ENCODE measurements at regions not wholly inside any gene's neighbourhood (a gene's known extent, or its start where the extent isn't known, plus 50 kb on each side); places are given as distances from the start of the nearest gene placed in this dataset.

- TF ChIP-seq, protein P1, sequence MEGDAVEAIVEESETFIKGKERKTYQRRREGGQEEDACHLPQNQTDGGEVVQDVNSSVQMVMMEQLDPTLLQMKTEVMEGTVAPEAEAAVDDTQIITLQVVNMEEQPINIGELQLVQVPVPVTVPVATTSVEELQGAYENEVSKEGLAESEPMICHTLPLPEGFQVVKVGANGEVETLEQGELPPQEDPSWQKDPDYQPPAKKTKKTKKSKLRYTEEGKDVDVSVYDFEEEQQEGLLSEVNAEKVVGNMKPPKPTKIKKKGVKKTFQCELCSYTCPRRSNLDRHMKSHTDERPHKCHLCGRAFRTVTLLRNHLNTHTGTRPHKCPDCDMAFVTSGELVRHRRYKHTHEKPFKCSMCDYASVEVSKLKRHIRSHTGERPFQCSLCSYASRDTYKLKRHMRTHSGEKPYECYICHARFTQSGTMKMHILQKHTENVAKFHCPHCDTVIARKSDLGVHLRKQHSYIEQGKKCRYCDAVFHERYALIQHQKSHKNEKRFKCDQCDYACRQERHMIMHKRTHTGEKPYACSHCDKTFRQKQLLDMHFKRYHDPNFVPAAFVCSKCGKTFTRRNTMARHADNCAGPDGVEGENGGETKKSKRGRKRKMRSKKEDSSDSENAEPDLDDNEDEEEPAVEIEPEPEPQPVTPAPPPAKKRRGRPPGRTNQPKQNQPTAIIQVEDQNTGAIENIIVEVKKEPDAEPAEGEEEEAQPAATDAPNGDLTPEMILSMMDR (IDR thresholded peaks at IDR 0.05; ENCODE audit: extremely low read depth, missing control alignments) = no peak
- no peak for DNase-seq (ENCODE audit: low spot score)
Observed at GRCh38 chr21:35421221-35421620, 372.1 kb upstream of the RUNX1 start.

- TF ChIP-seq, protein P1 (IDR thresholded peaks at IDR 0.05; ENCODE audit: extremely low read depth, missing control alignments) = no peak
- no peak for DNase-seq (ENCODE audit: low spot score)
Observed at GRCh38 chr21:35420656-35421055, 371.6 kb upstream of the RUNX1 start.

DNA sequence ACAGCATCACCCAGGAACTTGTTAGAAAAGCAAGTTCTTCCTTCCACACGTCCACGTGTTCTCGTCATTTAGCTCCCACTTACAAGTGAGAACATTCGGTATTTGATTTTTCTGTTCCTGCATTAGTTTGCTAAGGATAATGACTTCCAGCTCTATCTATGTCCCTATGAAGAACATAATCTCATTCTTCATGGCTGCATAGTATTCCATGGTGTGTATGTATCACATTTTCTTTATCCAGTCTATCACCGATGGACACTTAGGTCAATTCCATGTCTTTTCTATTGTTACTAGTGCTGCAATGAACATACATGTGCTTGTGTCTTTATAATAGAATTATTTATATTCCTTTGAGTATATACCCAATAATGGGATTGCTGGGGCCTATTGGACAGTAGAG, 368.7 kb upstream of the RUNX1 start:
- TF ChIP-seq, protein P1 (IDR thresholded peaks at IDR 0.05; ENCODE audit: extremely low read depth, missing control alignments) = no peak
- DNase-seq (ENCODE audit: low spot score) = no peak

- no peak for DNase-seq (ENCODE audit: low spot score)
- TF ChIP-seq, protein P1 (IDR thresholded peaks at IDR 0.05; ENCODE audit: extremely low read depth, missing control alignments) = no peak
Observed at GRCh38 chr21:35416866-35417489, 367.9 kb upstream of the RUNX1 start.

GRCh38 chr21:35414507-35415139, 365.5 kb upstream of the RUNX1 start:
- no peak for DNase-seq (ENCODE audit: low spot score)

DNA sequence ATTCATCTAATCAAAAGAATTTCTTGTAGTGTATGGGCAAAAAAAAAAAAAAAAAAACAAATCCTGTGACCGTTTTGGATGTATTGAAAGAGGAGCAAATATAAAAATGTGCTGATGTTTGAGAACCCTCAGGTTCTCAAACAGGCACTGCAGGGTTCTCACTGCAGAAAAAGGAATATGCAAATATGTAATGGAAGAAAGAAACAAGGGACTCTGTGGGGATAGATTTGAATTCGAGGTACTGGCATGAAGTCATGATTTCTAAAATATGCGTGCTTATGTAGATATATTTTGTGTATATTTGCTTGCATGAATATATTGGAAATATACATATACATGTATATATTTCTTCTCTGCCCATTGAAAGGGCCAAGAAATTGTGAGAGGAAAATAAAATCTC, 365.0 kb upstream of the RUNX1 start:
- TF ChIP-seq, protein P1 (IDR thresholded peaks at IDR 0.05; ENCODE audit: extremely low read depth, missing control alignments) = no peak
- no peak for DNase-seq (ENCODE audit: low spot score)

More at GRCh38 chr21:35414507-35415139, 365.5 kb upstream of the RUNX1 start:
- TF ChIP-seq, protein P1 (IDR thresholded peaks at IDR 0.05; ENCODE audit: extremely low read depth, missing control alignments) = no peak

- TF ChIP-seq, protein P1 (IDR thresholded peaks at IDR 0.05; ENCODE audit: extremely low read depth, missing control alignments) = no peak
- DNase-seq (ENCODE audit: low spot score) = no peak
Observed at GRCh38 chr21:35412231-35412630, 363.1 kb upstream of the RUNX1 start.
